ENCODE measurements at regions not wholly inside any gene's neighbourhood (a gene's known extent, or its start where the extent isn't known, plus 50 kb on each side); places are given as distances from the start of the nearest gene placed in this dataset.
"Not testable (repeated sequence)": the region's sequence is repeated elsewhere in the genome, so short reads cannot be mapped to it uniquely, and the experiment has no call there.

- TF ChIP-seq CREB1 (IDR thresholded peaks at IDR 0.05); CREB1 (CRISPR knock-in tag; IDR thresholded peaks at IDR 0.05); CEBPG (CRISPR knock-in tag; IDR thresholded peaks at IDR 0.05); ARID4A (CRISPR knock-in tag; IDR thresholded peaks at IDR 0.05; ENCODE audit: borderline replicate concordance); RFX5 (IDR thresholded peaks at IDR 0.05; ENCODE audit: low read depth, low read length); MIXL1 (CRISPR knock-in tag; IDR thresholded peaks at IDR 0.05); MTA3 (CRISPR knock-in tag; IDR thresholded peaks at IDR 0.05); FOSL1 (CRISPR knock-in tag; IDR thresholded peaks at IDR 0.05; ENCODE audit: borderline replicate concordance); CTCF (CRISPR knock-in tag; IDR thresholded peaks at IDR 0.05): not testable (repeated sequence)
- TF ChIP-seq, protein P1, sequence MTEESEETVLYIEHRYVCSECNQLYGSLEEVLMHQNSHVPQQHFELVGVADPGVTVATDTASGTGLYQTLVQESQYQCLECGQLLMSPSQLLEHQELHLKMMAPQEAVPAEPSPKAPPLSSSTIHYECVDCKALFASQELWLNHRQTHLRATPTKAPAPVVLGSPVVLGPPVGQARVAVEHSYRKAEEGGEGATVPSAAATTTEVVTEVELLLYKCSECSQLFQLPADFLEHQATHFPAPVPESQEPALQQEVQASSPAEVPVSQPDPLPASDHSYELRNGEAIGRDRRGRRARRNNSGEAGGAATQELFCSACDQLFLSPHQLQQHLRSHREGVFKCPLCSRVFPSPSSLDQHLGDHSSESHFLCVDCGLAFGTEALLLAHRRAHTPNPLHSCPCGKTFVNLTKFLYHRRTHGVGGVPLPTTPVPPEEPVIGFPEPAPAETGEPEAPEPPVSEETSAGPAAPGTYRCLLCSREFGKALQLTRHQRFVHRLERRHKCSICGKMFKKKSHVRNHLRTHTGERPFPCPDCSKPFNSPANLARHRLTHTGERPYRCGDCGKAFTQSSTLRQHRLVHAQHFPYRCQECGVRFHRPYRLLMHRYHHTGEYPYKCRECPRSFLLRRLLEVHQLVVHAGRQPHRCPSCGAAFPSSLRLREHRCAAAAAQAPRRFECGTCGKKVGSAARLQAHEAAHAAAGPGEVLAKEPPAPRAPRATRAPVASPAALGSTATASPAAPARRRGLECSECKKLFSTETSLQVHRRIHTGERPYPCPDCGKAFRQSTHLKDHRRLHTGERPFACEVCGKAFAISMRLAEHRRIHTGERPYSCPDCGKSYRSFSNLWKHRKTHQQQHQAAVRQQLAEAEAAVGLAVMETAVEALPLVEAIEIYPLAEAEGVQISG (CRISPR knock-in tag; IDR thresholded peaks at IDR 0.05), result not testable (repeated sequence)
- TF ChIP-seq, protein P2, sequence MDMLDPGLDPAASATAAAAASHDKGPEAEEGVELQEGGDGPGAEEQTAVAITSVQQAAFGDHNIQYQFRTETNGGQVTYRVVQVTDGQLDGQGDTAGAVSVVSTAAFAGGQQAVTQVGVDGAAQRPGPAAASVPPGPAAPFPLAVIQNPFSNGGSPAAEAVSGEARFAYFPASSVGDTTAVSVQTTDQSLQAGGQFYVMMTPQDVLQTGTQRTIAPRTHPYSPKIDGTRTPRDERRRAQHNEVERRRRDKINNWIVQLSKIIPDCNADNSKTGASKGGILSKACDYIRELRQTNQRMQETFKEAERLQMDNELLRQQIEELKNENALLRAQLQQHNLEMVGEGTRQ (IDR thresholded peaks at IDR 0.05; ENCODE audit: low read depth, low read length), result not testable (repeated sequence)
- TF ChIP-seq, protein P2 (CRISPR knock-in tag; IDR thresholded peaks at IDR 0.05; ENCODE audit: borderline replicate concordance), result not testable (repeated sequence)
- TF ChIP-seq, protein P3, sequence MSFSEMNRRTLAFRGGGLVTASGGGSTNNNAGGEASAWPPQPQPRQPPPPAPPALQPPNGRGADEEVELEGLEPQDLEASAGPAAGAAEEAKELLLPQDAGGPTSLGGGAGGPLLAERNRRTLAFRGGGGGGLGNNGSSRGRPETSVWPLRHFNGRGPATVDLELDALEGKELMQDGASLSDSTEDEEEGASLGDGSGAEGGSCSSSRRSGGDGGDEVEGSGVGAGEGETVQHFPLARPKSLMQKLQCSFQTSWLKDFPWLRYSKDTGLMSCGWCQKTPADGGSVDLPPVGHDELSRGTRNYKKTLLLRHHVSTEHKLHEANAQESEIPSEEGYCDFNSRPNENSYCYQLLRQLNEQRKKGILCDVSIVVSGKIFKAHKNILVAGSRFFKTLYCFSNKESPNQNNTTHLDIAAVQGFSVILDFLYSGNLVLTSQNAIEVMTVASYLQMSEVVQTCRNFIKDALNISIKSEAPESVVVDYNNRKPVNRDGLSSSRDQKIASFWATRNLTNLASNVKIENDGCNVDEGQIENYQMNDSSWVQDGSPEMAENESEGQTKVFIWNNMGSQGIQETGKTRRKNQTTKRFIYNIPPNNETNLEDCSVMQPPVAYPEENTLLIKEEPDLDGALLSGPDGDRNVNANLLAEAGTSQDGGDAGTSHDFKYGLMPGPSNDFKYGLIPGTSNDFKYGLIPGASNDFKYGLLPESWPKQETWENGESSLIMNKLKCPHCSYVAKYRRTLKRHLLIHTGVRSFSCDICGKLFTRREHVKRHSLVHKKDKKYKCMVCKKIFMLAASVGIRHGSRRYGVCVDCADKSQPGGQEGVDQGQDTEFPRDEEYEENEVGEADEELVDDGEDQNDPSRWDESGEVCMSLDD (CRISPR knock-in tag; IDR thresholded peaks at IDR 0.05; ENCODE audit: borderline replicate concordance), result not testable (repeated sequence)
- TF ChIP-seq, protein P4, sequence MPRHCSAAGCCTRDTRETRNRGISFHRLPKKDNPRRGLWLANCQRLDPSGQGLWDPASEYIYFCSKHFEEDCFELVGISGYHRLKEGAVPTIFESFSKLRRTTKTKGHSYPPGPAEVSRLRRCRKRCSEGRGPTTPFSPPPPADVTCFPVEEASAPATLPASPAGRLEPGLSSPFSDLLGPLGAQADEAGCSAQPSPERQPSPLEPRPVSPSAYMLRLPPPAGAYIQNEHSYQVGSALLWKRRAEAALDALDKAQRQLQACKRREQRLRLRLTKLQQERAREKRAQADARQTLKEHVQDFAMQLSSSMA (CRISPR knock-in tag; IDR thresholded peaks at IDR 0.05), result not testable (repeated sequence)
These were observed 68.9 kb upstream of the ZNG1B start for GRCh38 chr2:113368581-113368980.
